ENCODE measurements at regions not wholly inside any gene's neighbourhood (a gene's known extent, or its start where the extent isn't known, plus 50 kb on each side); places are given as distances from the start of the nearest gene placed in this dataset.

GRCh38 chr3:6097021-6097420 lies 763.9 kb upstream of the GRM7 start:
- TF ChIP-seq CTCF (IDR thresholded peaks at IDR 0.05) (no peak), POLR2A (IDR thresholded peaks at IDR 0.05) (no peak)
